Body of pancreas (tissue), 4 donors: ENCODE measurements at regions not wholly inside any gene's neighbourhood (a gene's known extent, or its start where the extent isn't known, plus 50 kb on each side); places are given as distances from the start of the nearest gene placed in this dataset.

Source experiments
- CTCF ChIP-seq, 7 experiments: fragments of 450-650 bp in 4 of 7; fragments of 200-600 bp in 3 of 7; sonication (generic) in 3 of 7; IDR thresholded peaks; one replicate each; pipeline ENCODE4 v1.5.1; 2016 to 2019; ENCODE audit warnings: antibody characterized with exemption in 7 of 7
- POLR2A ChIP-seq, 3 donors: fragments of 450-650 bp; IDR thresholded peaks; one replicate each; pipeline ENCODE4 v1.6.1; 2016; ENCODE audit warnings: antibody characterized with exemption in 3 of 3, mild to moderate bottlenecking in 2 of 3

DNA sequence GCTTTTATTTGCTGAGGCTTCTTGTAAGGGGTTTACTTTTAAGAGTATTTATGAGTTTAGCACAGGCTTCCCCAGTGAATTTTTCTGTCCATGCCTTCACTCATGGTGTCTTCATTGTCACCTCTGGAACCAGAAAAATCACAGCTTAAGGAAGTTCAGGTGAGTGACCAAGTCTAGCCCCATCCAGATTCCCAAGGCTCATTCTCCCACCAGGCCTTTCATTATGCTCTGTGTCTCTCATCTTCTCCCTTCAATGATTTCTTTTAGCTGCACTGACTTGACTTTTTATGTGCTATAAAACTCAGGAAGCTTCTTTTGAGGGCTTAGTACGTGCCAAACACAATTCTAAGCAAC is 64.9 kb upstream of the NEDD9 start:
- TF ChIP-seq CTCF (IDR thresholded peaks at IDR 0.05): no peak
- no peak for TF ChIP-seq POLR2A (IDR thresholded peaks at IDR 0.05)
